BE2C (cell line): ENCODE measurements at regions not wholly inside any gene's neighbourhood (a gene's known extent, or its start where the extent isn't known, plus 50 kb on each side); places are given as distances from the start of the nearest gene placed in this dataset.

Experiments used
- DNase-seq: peaks from one replicate; pipeline ENCODE4 v3.0.0-alpha.2; 2020
- H3K27me3 ChIP-seq: fragments of 250-450 bp; sonication (Bioruptor Pico); 2 replicates; pipeline ENCODE4 v1.5.1; 2020; ENCODE audit warnings: mild to moderate bottlenecking
- H3K36me3 ChIP-seq: fragments of 250-450 bp; sonication (Bioruptor Pico); 2 replicates; pipeline ENCODE4 v1.5.1; 2020; ENCODE audit warnings: mild to moderate bottlenecking
- H3K4me1 ChIP-seq: fragments of 250-450 bp; sonication (Bioruptor Pico); 2 replicates; pipeline ENCODE4 v1.5.1; 2020
- H3K4me3 ChIP-seq: 2 replicates; pipeline ENCODE4 v1.5.1; 2011; ENCODE audit warnings: low read depth, low read length
- H3K9me3 ChIP-seq: fragments of 250-450 bp; sonication (Bioruptor Pico); 2 replicates; pipeline ENCODE4 v1.5.1; 2020
- CTCF ChIP-seq: IDR thresholded peaks from 2 replicates; pipeline ENCODE4 v1.5.1; 2012; ENCODE audit warnings: mild to moderate bottlenecking, low read depth, low read length

GRCh38 chr9:129367287-129367686 lies 189.2 kb upstream of the IER5L start:
- DNase-seq: no peak
- TF ChIP-seq CTCF: no peak
- Histone ChIP-seq H3K9me3 (peaks cover 4% of the 10 kb centered on the region; the same call in 1 of the 2 replicates), H3K27me3 (no peaks in the 10 kb centered on the region), H3K4me3 (no peak overlapping the region), H3K36me3 (no peaks in the 10 kb centered on the region), H3K4me1 (peaks cover 4% of the 10 kb centered on the region; the same call in 1 of the 2 replicates)

- H3K36me3 ChIP-seq: no peaks in the 10 kb centered on the region
- no peak for TF ChIP-seq CTCF
- peaks cover 6% of the 10 kb centered on the region for H3K4me1 ChIP-seq
- no peak for DNase-seq
- H3K4me3 ChIP-seq: no peak overlapping the region
- H3K9me3 ChIP-seq: peaks cover 4% of the 10 kb centered on the region; the same call in 1 of the 2 replicates
- H3K27me3 ChIP-seq: no peaks in the 10 kb centered on the region
Measured at GRCh38 chr9:129365196-129365595, 187.1 kb upstream of the IER5L start.

GRCh38 chr9:129363216-129363873 lies 185.3 kb upstream of the IER5L start:
- Histone ChIP-seq H3K36me3 (no peaks in the 10 kb centered on the region), H3K4me1 (peaks cover 6% of the 10 kb centered on the region), H3K9me3 (no peaks in the 10 kb centered on the region), H3K27me3 (no peaks in the 10 kb centered on the region), H3K4me3 (no peak overlapping the region)
- DNase-seq: no peak
- no peak for TF ChIP-seq CTCF

GRCh38 chr9:129362287-129363000 lies 184.4 kb upstream of the IER5L start:
- peak; percentile 48 for TF ChIP-seq CTCF
- H3K36me3 ChIP-seq: no peaks in the 10 kb centered on the region
- no peaks in the 10 kb centered on the region for H3K27me3 ChIP-seq
- H3K4me3 ChIP-seq: no peak overlapping the region
- DNase-seq: peak; percentile 72
- peaks cover 6% of the 10 kb centered on the region for H3K4me1 ChIP-seq
- no peaks in the 10 kb centered on the region for H3K9me3 ChIP-seq

- peaks cover 6% of the 10 kb centered on the region for H3K4me1 ChIP-seq
- no peaks in the 10 kb centered on the region for H3K9me3 ChIP-seq
- TF ChIP-seq CTCF: no peak
- H3K27me3 ChIP-seq: no peaks in the 10 kb centered on the region
- H3K36me3 ChIP-seq: no peaks in the 10 kb centered on the region
- no peak overlapping the region for H3K4me3 ChIP-seq
- DNase-seq: no peak
Measured at GRCh38 chr9:129361196-129361595, 183.1 kb upstream of the IER5L start.

GRCh38 chr9:129359916-129360536 lies 182.0 kb upstream of the IER5L start:
- no peak for TF ChIP-seq CTCF
- no peaks in the 10 kb centered on the region; the same call in 1 of the 2 replicates for H3K9me3 ChIP-seq
- DNase-seq: no peak
- peaks cover 6% of the 10 kb centered on the region for H3K4me1 ChIP-seq
- no peaks in the 10 kb centered on the region for H3K27me3 ChIP-seq
- no peaks in the 10 kb centered on the region for H3K36me3 ChIP-seq
- H3K4me3 ChIP-seq: no peak overlapping the region
